HepG2 (cell line): ENCODE measurements at regions not wholly inside any gene's neighbourhood (a gene's known extent, or its start where the extent isn't known, plus 50 kb on each side); places are given as distances from the start of the nearest gene placed in this dataset.

Experiments used
- KLF6 ChIP-seq: IDR thresholded peaks from 2 replicates; pipeline ENCODE4 v1.8.0; 2016; ENCODE audit warnings: missing biosample characterization, missing genetic modification reagents
- NR2C2 ChIP-seq: sonication (generic); formaldehyde crosslinking; IDR thresholded peaks from 2 replicates; pipeline ENCODE4 v1.4.0; 2020; ENCODE audit warnings: missing genetic modification reagents, mild to moderate bottlenecking, moderate library complexity, borderline replicate concordance
- PAX8 ChIP-seq: sonication (generic); formaldehyde crosslinking; IDR thresholded peaks from 2 replicates; pipeline ENCODE4 v1.8.0; 2022; ENCODE audit warnings: mild to moderate bottlenecking, missing genetic modification reagents, borderline replicate concordance
- POLR2A ChIP-seq, 2 experiments: IDR thresholded peaks; 2 replicates each; pipeline ENCODE4 v1.6.1; 2011; ENCODE audit warnings: low read depth in 2 of 2, low read length in 2 of 2, mild to moderate bottlenecking in 1 of 2, moderate library complexity in 1 of 2; ENCODE audit not compliant: insufficient read depth in 1 of 2
- POLR2AphosphoS5 ChIP-seq: IDR thresholded peaks from 2 replicates; pipeline ENCODE4 v1.6.1; 2012; ENCODE audit warnings: low read depth, low read length
- ZNF160 ChIP-seq: sonication (generic); formaldehyde crosslinking; IDR thresholded peaks from 2 replicates; pipeline ENCODE4 v1.8.0; 2022; ENCODE audit warnings: mild to moderate bottlenecking, inconsistent platforms, missing genetic modification reagents
- ZNF639 ChIP-seq: conservative IDR thresholded peaks from 2 replicates; pipeline ENCODE4 v1.6.1; 2018; ENCODE audit warnings: missing genetic modification reagents
- ZNF776 ChIP-seq: sonication (generic); formaldehyde crosslinking; IDR thresholded peaks from 2 replicates; pipeline ENCODE4 v1.4.0; 2020; ENCODE audit warnings: mild to moderate bottlenecking, missing genetic modification reagents

DNA sequence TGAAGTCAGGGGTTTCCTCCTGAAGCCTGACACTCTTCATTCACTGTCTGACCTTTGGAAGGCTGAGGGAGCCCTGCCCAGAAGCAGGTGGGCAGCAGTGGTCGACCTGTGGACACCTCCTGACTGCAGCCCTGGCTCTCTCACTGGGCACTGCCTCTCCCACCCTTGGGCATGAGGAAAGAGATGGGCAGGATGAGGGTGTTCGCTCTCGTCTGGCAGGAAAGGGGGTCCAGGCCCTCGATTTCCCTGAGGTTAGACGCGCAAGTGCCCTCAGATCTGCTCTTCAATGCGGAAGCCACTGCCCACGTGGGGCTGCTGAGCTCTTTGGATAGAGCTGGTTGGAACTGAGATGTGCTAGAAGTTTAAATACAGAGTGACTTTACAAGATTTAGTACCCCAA, 171.9 kb downstream of the AHSP start:
- TF ChIP-seq ZNF160: no peak
- TF ChIP-seq ZNF776 (CRISPR knock-in tag): no peak
- no peak for TF ChIP-seq ZNF639 (CRISPR knock-in tag)
- TF ChIP-seq NR2C2 (CRISPR knock-in tag): no peak
- TF ChIP-seq POLR2A (IDR thresholded peaks at IDR 0.05; ENCODE audit: insufficient read depth in 1 of 2, low read depth in 2 of 2, low read length in 2 of 2): no peak
- TF ChIP-seq KLF6 (CRISPR knock-in tag): no peak
- TF ChIP-seq POLR2AphosphoS5: no peak
- no peak for TF ChIP-seq PAX8 (CRISPR knock-in tag)
